ENCODE measurements at regions not wholly inside any gene's neighbourhood (a gene's known extent, or its start where the extent isn't known, plus 50 kb on each side); places are given as distances from the start of the nearest gene placed in this dataset.

DNA sequence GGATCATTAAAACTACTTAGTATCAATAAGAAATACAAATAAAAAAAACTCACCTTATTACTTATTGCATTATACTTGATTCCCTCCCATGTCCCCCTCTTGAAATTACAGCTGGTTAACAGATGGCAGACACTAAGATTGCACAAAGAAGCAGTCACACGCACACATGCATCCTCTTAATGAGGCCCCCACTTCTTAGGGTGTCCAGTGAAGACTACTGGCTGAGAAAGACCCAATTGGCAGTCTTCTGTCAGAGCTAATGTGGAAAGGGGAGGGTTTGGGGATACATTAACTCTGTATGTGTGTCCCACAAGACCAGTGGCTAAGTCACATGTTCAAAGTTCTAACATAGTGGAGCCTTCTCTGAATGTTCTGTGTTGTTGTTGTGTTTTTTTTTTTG, 210.7 kb downstream of the MTX2 start:
- H3K4me1 ChIP-seq (ENCODE audit: insufficient read depth, low read length, poor library complexity, severe bottlenecking) = no peaks in the 10 kb centered on the region
- no TSS peak for BruUV-seq (replicated peaks)
- intact Hi-C loops (cut with micrococcal nuclease; ENCODE audit: unreplicated experiment) = no loop called here
- TF ChIP-seq, protein P1, sequence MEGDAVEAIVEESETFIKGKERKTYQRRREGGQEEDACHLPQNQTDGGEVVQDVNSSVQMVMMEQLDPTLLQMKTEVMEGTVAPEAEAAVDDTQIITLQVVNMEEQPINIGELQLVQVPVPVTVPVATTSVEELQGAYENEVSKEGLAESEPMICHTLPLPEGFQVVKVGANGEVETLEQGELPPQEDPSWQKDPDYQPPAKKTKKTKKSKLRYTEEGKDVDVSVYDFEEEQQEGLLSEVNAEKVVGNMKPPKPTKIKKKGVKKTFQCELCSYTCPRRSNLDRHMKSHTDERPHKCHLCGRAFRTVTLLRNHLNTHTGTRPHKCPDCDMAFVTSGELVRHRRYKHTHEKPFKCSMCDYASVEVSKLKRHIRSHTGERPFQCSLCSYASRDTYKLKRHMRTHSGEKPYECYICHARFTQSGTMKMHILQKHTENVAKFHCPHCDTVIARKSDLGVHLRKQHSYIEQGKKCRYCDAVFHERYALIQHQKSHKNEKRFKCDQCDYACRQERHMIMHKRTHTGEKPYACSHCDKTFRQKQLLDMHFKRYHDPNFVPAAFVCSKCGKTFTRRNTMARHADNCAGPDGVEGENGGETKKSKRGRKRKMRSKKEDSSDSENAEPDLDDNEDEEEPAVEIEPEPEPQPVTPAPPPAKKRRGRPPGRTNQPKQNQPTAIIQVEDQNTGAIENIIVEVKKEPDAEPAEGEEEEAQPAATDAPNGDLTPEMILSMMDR (conservative IDR thresholded peaks at IDR 0.05; ENCODE audit: low read depth, low read length) = no peak
- no peak for TF ChIP-seq EZH2 (IDR thresholded peaks at IDR 0.05; ENCODE audit: borderline replicate concordance, low read depth, low read length, poor library complexity, severe bottlenecking)
- H3K36me3 ChIP-seq (ENCODE audit: insufficient read depth, low read length, poor library complexity, severe bottlenecking) = no peaks in the 10 kb centered on the region
- no peaks in the 10 kb centered on the region for H3K27me3 ChIP-seq (replicated peaks; ENCODE audit: insufficient read depth, low read depth, low read length, poor library complexity)
- no peaks in the 10 kb centered on the region for H3K9me3 ChIP-seq (ENCODE audit: low read depth, low read length, poor library complexity, severe bottlenecking)
- H3K27ac ChIP-seq (ENCODE audit: low read depth, low read length, poor library complexity, severe bottlenecking) = no peak overlapping the region
- CTCF ChIA-PET = no interaction called here
- POLR2A ChIA-PET (ENCODE audit: low non-redundant PET) = no interaction called here
- H3K4me3 ChIP-seq (ENCODE audit: low read depth, low read length, poor library complexity, severe bottlenecking) = no peak overlapping the region
- no peak for DNase-seq (ENCODE audit: low spot score)

DNA sequence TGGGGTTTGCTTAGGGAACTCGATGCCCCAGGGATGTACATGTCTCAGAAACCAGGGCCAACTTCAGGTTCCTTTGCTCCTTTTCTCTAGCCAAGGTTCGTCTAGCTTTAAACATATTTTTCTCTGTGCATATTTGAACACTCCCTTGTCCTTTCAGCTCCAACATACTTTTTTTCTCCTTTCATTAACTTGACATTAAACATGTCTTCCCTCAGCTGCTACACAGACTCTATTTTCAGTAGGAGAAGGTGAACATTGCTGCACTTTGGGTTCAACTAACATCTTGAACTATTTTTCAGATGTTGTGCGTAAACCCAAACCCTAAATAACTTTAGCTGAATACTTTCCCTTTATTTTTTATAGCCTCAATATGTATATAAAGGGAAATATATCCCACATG, 212.9 kb downstream of the MTX2 start:
- ChIA-PET POLR2A (ENCODE audit: low non-redundant PET) (no interaction called here), CTCF (no interaction called here)
- intact Hi-C loops (cut with micrococcal nuclease; ENCODE audit: unreplicated experiment) = no loop called here
- Histone ChIP-seq H3K9me3 (ENCODE audit: low read depth, low read length, poor library complexity, severe bottlenecking) (no peaks in the 10 kb centered on the region), H3K4me1 (ENCODE audit: insufficient read depth, low read length, poor library complexity, severe bottlenecking) (no peaks in the 10 kb centered on the region), H3K36me3 (ENCODE audit: insufficient read depth, low read length, poor library complexity, severe bottlenecking) (no peaks in the 10 kb centered on the region), H3K4me3 (ENCODE audit: low read depth, low read length, poor library complexity, severe bottlenecking) (no peak overlapping the region), H3K27ac (ENCODE audit: low read depth, low read length, poor library complexity, severe bottlenecking) (no peak overlapping the region), H3K27me3 (replicated peaks; ENCODE audit: insufficient read depth, low read depth, low read length, poor library complexity) (no peaks in the 10 kb centered on the region)
- TF ChIP-seq, protein P1 (conservative IDR thresholded peaks at IDR 0.05; ENCODE audit: low read depth, low read length) = no peak
- no peak for TF ChIP-seq EZH2 (IDR thresholded peaks at IDR 0.05; ENCODE audit: borderline replicate concordance, low read depth, low read length, poor library complexity, severe bottlenecking)
- no TSS peak for BruUV-seq (replicated peaks)
- no peak for DNase-seq (ENCODE audit: low spot score)

DNA sequence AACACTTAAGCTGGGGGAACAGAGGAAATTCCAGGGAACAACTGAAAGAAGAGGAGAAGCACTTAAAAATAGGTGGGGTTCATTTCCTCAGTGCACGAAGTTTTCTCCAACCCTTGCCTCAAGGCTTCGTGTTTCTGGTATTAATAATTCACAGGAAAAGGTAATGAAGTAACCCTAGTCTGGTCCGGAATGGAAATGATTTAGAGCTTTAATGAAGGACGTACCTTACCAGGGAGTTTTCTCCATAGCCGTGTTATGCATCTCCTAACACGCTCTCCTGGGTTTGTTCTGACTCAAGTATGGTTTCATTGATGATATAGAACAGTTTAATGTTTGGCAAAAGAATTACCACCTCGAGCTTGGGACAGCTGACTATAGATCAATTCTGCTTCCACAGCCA, 214.2 kb downstream of the MTX2 start:
- BruUV-seq (replicated peaks) = no TSS peak
- no peaks in the 10 kb centered on the region for H3K9me3 ChIP-seq (ENCODE audit: low read depth, low read length, poor library complexity, severe bottlenecking)
- no peak overlapping the region for H3K4me3 ChIP-seq (ENCODE audit: low read depth, low read length, poor library complexity, severe bottlenecking)
- H3K27ac ChIP-seq (ENCODE audit: low read depth, low read length, poor library complexity, severe bottlenecking) = no peak overlapping the region
- ChIA-PET POLR2A (ENCODE audit: low non-redundant PET) (interaction anchor here (0.5 kb wide), 1 partner anchor 381 kb away, joined by 4 read pairs; no protein-coding TSS in a partner anchor), CTCF (no interaction called here)
- DNase-seq (ENCODE audit: low spot score) = no peak
- H3K27me3 ChIP-seq (replicated peaks; ENCODE audit: insufficient read depth, low read depth, low read length, poor library complexity) = no peaks in the 10 kb centered on the region
- H3K4me1 ChIP-seq (ENCODE audit: insufficient read depth, low read length, poor library complexity, severe bottlenecking) = no peaks in the 10 kb centered on the region
- intact Hi-C loops (cut with micrococcal nuclease; ENCODE audit: unreplicated experiment) = no loop called here
- H3K36me3 ChIP-seq (ENCODE audit: insufficient read depth, low read length, poor library complexity, severe bottlenecking) = no peaks in the 10 kb centered on the region
- no peak for TF ChIP-seq EZH2 (IDR thresholded peaks at IDR 0.05; ENCODE audit: borderline replicate concordance, low read depth, low read length, poor library complexity, severe bottlenecking)
- TF ChIP-seq, protein P1 (conservative IDR thresholded peaks at IDR 0.05; ENCODE audit: low read depth, low read length) = no peak
